ENCODE measurements at regions not wholly inside any gene's neighbourhood (a gene's known extent, or its start where the extent isn't known, plus 50 kb on each side); places are given as distances from the start of the nearest gene placed in this dataset.

- DNase-seq = no peak
Measured at GRCh38 chr18:78771496-78772359, 207.9 kb upstream of the SALL3 start.

- DNase-seq = no peak
Measured at GRCh38 chr18:78772360-78773302, 207.0 kb upstream of the SALL3 start.

GRCh38 chr18:78773303-78773755 lies 206.3 kb upstream of the SALL3 start:
- no peak for DNase-seq

GRCh38 chr18:78773819-78774218 lies 205.8 kb upstream of the SALL3 start:
- DNase-seq = no peak

- DNase-seq = no peak
Measured at GRCh38 chr18:78774741-78775141, 204.9 kb upstream of the SALL3 start.

- no peak for DNase-seq
Measured at GRCh38 chr18:78776151-78776550, 203.5 kb upstream of the SALL3 start.

- DNase-seq = no peak
Measured at GRCh38 chr18:78776706-78777285, 202.8 kb upstream of the SALL3 start.

GRCh38 chr18:78777992-78778391 lies 201.6 kb upstream of the SALL3 start:
- DNase-seq = no peak

- DNase-seq = no peak
Measured at GRCh38 chr18:78778651-78779050, 201.0 kb upstream of the SALL3 start.

- no peak for DNase-seq
Measured at GRCh38 chr18:78779996-78780718, 199.5 kb upstream of the SALL3 start.

- no peak for DNase-seq
Measured at GRCh38 chr18:78780719-78781600, 198.7 kb upstream of the SALL3 start.

- DNase-seq = no peak
Measured at GRCh38 chr18:78781601-78781960, 198.0 kb upstream of the SALL3 start.

GRCh38 chr18:78782951-78783563 lies 196.6 kb upstream of the SALL3 start:
- no peak for DNase-seq

GRCh38 chr18:78783564-78783960 lies 196.1 kb upstream of the SALL3 start:
- DNase-seq = no peak

- no peak for DNase-seq
Measured at GRCh38 chr18:78784861-78785260, 194.8 kb upstream of the SALL3 start.

- DNase-seq = no peak
Measured at GRCh38 chr18:78785706-78786105, 193.9 kb upstream of the SALL3 start.

GRCh38 chr18:78786776-78787175 lies 192.8 kb upstream of the SALL3 start:
- DNase-seq = no peak

- no peak for DNase-seq
Measured at GRCh38 chr18:78787751-78788150, 191.9 kb upstream of the SALL3 start.

GRCh38 chr18:78788161-78788560 lies 191.5 kb upstream of the SALL3 start:
- no peak for DNase-seq

GRCh38 chr18:78789850-78790249 lies 189.8 kb upstream of the SALL3 start:
- DNase-seq = no peak

- no peak for DNase-seq
Measured at GRCh38 chr18:78790511-78790910, 189.1 kb upstream of the SALL3 start.
